Uterus (tissue), 3 donors: ENCODE measurements at regions not wholly inside any gene's neighbourhood (a gene's known extent, or its start where the extent isn't known, plus 50 kb on each side); places are given as distances from the start of the nearest gene placed in this dataset.

Source experiments
- DNase-seq, 2 donors: peaks; one replicate each; pipeline ENCODE4 v3.0.0-alpha.2; 2019 to 2020
- H3K27ac ChIP-seq, 2 donors: fragments of 200-600 bp; sonication (generic); 1 replicate in 1 of 2; 2 replicates in 1 of 2; pipeline ENCODE4 v1.5.1; 2016 to 2018
- H3K27me3 ChIP-seq, 2 donors: fragments of 200-600 bp; sonication (generic); one replicate each; pipeline ENCODE4 v1.5.1; 2018 to 2019; ENCODE audit warnings: control low read depth in 1 of 2
- H3K36me3 ChIP-seq, 2 donors: fragments of 200-600 bp; sonication (generic); one replicate each; pipeline ENCODE4 v1.5.1; 2019; ENCODE audit warnings: control low read depth in 1 of 2
- H3K4me1 ChIP-seq, 2 donors: fragments of 200-600 bp; sonication (generic); one replicate each; pipeline ENCODE4 v1.5.1; 2018 to 2019; ENCODE audit warnings: control low read depth in 1 of 2
- H3K4me3 ChIP-seq, 2 donors: fragments of 200-600 bp; sonication (generic); 1 replicate in 1 of 2; 2 replicates in 1 of 2; pipeline ENCODE4 v1.5.1; 2018 to 2019; ENCODE audit warnings: mild to moderate bottlenecking in 1 of 2
- H3K9me3 ChIP-seq, 2 donors: fragments of 200-600 bp; sonication (generic); one replicate each; pipeline ENCODE4 v1.5.1; 2019; ENCODE audit warnings: control low read depth in 1 of 2
- CTCF ChIP-seq, 4 experiments: fragments of 200-600 bp in 2 of 4; fragments of 450-650 bp in 2 of 4; sonication (generic) in 2 of 4; IDR thresholded peaks; one replicate each; pipeline ENCODE4 v1.5.1; 2016 to 2019; ENCODE audit warnings: antibody characterized with exemption in 4 of 4, mild to moderate bottlenecking in 2 of 4, moderate library complexity in 1 of 4
- POLR2A ChIP-seq, 2 donors: fragments of 450-650 bp; IDR thresholded peaks; one replicate each; pipeline ENCODE4 v1.6.1; 2016; ENCODE audit warnings: antibody characterized with exemption in 2 of 2, mild to moderate bottlenecking in 1 of 2, moderate library complexity in 1 of 2
- intact Hi-C: fragments of 100-400 bp; cut with DNase I; formaldehyde crosslinking; loops from one replicate; pipeline ENCODE4 v1.15.1; 2023; ENCODE audit warnings: low total_unique reads
- donor health status: DM: yes; HTN: yes; CAD: no.

GRCh38 chr5:142259758-142260157, 65.1 kb downstream of the SPRY4 start:
- Histone ChIP-seq H3K4me1 (no peaks in the 10 kb centered on the region), H3K36me3 (no peaks in the 10 kb centered on the region), H3K4me3 (no peak overlapping the region), H3K9me3 (no peaks in the 10 kb centered on the region), H3K27ac (no peak overlapping the region), H3K27me3 (no peaks in the 10 kb centered on the region)
- no peak for TF ChIP-seq CTCF (IDR thresholded peaks at IDR 0.05)
- no peak for TF ChIP-seq POLR2A (IDR thresholded peaks at IDR 0.05)
- no peak for DNase-seq
- intact Hi-C loops: no loop called here

GRCh38 chr5:142255831-142256230, 69.0 kb downstream of the SPRY4 start:
- intact Hi-C loops: no loop called here
- TF ChIP-seq CTCF (IDR thresholded peaks at IDR 0.05): no peak
- TF ChIP-seq POLR2A (IDR thresholded peaks at IDR 0.05): no peak

GRCh38 chr5:142254431-142254830, 70.4 kb downstream of the SPRY4 start:
- TF ChIP-seq CTCF (IDR thresholded peaks at IDR 0.05) (no peak), POLR2A (IDR thresholded peaks at IDR 0.05) (no peak)
- Histone ChIP-seq H3K9me3 (no peaks in the 10 kb centered on the region), H3K27ac (no peak overlapping the region), H3K4me1 (no peaks in the 10 kb centered on the region), H3K36me3 (no peaks in the 10 kb centered on the region), H3K27me3 (no peaks in the 10 kb centered on the region), H3K4me3 (no peak overlapping the region)
- intact Hi-C loops: no loop called here
- DNase-seq: no peak

More at GRCh38 chr5:142255831-142256230, 69.0 kb downstream of the SPRY4 start:
- Histone ChIP-seq H3K9me3 (no peaks in the 10 kb centered on the region), H3K4me1 (no peaks in the 10 kb centered on the region), H3K36me3 (no peaks in the 10 kb centered on the region), H3K4me3 (no peak overlapping the region), H3K27me3 (no peaks in the 10 kb centered on the region), H3K27ac (no peak overlapping the region)
- DNase-seq: no peak

- intact Hi-C loops: no loop called here
- Histone ChIP-seq H3K27me3 (no peaks in the 10 kb centered on the region), H3K4me3 (no peak overlapping the region), H3K36me3 (no peaks in the 10 kb centered on the region), H3K27ac (no peak overlapping the region), H3K4me1 (no peaks in the 10 kb centered on the region), H3K9me3 (no peaks in the 10 kb centered on the region)
- no peak for DNase-seq
- no peak for TF ChIP-seq POLR2A (IDR thresholded peaks at IDR 0.05)
- no peak for TF ChIP-seq CTCF (IDR thresholded peaks at IDR 0.05)
Observed at GRCh38 chr5:142253938-142254337, 70.9 kb downstream of the SPRY4 start.

- H3K27ac ChIP-seq: no peak overlapping the region
- H3K9me3 ChIP-seq: no peaks in the 10 kb centered on the region
- H3K4me3 ChIP-seq: no peak overlapping the region
- H3K4me1 ChIP-seq: peaks cover 0 to 9% of the 10 kb centered on the region in 2 donors
- no peak for DNase-seq
- intact Hi-C loops: no loop called here
- H3K27me3 ChIP-seq: no peaks in the 10 kb centered on the region
- TF ChIP-seq CTCF (IDR thresholded peaks at IDR 0.05): no peak
- no peak for TF ChIP-seq POLR2A (IDR thresholded peaks at IDR 0.05)
- no peaks in the 10 kb centered on the region for H3K36me3 ChIP-seq
Observed at GRCh38 chr5:142250119-142250518, 74.7 kb downstream of the SPRY4 start.
